ENCODE measurements at regions not wholly inside any gene's neighbourhood (a gene's known extent, or its start where the extent isn't known, plus 50 kb on each side); places are given as distances from the start of the nearest gene placed in this dataset.
A peak's percentile ranks its signal among the peaks of the same experiment; 100 is the strongest.

- no peak for DNase-seq (ENCODE audit: low read depth, low spot score)
- no peak for TF ChIP-seq CTCF (IDR thresholded peaks at IDR 0.05; ENCODE audit: low read depth, low read length)
- in situ Hi-C loops (cut with HindIII; ENCODE audit: low sequenced_read_pairs), result no loop called here
- H3K4me3 ChIP-seq (ENCODE audit: low read depth, low read length), result no peak overlapping the region
These were observed 50.7 kb upstream of the GPR157 start for GRCh38 chr1:9179463-9180110.

GRCh38 chr1:9180111-9180819, 51.4 kb upstream of the GPR157 start:
- in situ Hi-C loops (cut with HindIII; ENCODE audit: low sequenced_read_pairs), result no loop called here
- peak overlapping the region; percentile 62 for H3K4me3 ChIP-seq (ENCODE audit: low read depth, low read length)
- no peak for TF ChIP-seq CTCF (IDR thresholded peaks at IDR 0.05; ENCODE audit: low read depth, low read length)
- no peak for DNase-seq (ENCODE audit: low read depth, low spot score)

GRCh38 chr1:9181176-9181906, 52.4 kb upstream of the GPR157 start:
- TF ChIP-seq CTCF (IDR thresholded peaks at IDR 0.05; ENCODE audit: low read depth, low read length), result peak; percentile 99
- peak; percentile 66 for DNase-seq (ENCODE audit: low read depth, low spot score)
- H3K4me3 ChIP-seq (ENCODE audit: low read depth, low read length), result peak overlapping the region; percentile 62
- in situ Hi-C loops (cut with HindIII; ENCODE audit: low sequenced_read_pairs), result no loop called here

- H3K4me3 ChIP-seq (ENCODE audit: low read depth, low read length), result peak overlapping the region; percentile 62
- in situ Hi-C loops (cut with HindIII; ENCODE audit: low sequenced_read_pairs), result no loop called here
- no peak for TF ChIP-seq CTCF (IDR thresholded peaks at IDR 0.05; ENCODE audit: low read depth, low read length)
- peak; percentile 42 for DNase-seq (ENCODE audit: low read depth, low spot score)
These were observed 52.4 kb upstream of the H6PD start for GRCh38 chr1:9181990-9182783.

GRCh38 chr1:9182784-9183257, 51.8 kb upstream of the H6PD start:
- in situ Hi-C loops (cut with HindIII; ENCODE audit: low sequenced_read_pairs), result no loop called here
- no peak for TF ChIP-seq CTCF (IDR thresholded peaks at IDR 0.05; ENCODE audit: low read depth, low read length)
- DNase-seq (ENCODE audit: low read depth, low spot score), result no peak
- H3K4me3 ChIP-seq (ENCODE audit: low read depth, low read length), result peak overlapping the region; percentile 62

GRCh38 chr1:9183441-9183840, 51.1 kb upstream of the H6PD start:
- DNase-seq (ENCODE audit: low read depth, low spot score), result no peak
- no peak for TF ChIP-seq CTCF (IDR thresholded peaks at IDR 0.05; ENCODE audit: low read depth, low read length)
- in situ Hi-C loops (cut with HindIII; ENCODE audit: low sequenced_read_pairs), result no loop called here
- H3K4me3 ChIP-seq (ENCODE audit: low read depth, low read length), result peak overlapping the region; percentile 62

Data from astrocyte of the spinal cord (primary cell).